GM18867 (cell line): ENCODE measurements at regions not wholly inside any gene's neighbourhood (a gene's known extent, or its start where the extent isn't known, plus 50 kb on each side); places are given as distances from the start of the nearest gene placed in this dataset.

Experiments used
- ATAC-seq: cut with Tn5 transposase; IDR thresholded peaks from one replicate; pipeline ENCODE4 v1.9.1; 2021; ENCODE audit warnings: mild to moderate bottlenecking, moderate library complexity; ENCODE audit not compliant: unreplicated experiment

GRCh38 chr5:129821477-129822131 is 73.7 kb downstream of the MINAR2 start:
- ATAC-seq, result no peak

GRCh38 chr5:129830288-129830687 is 74.0 kb upstream of the CHSY3 start:
- no peak for ATAC-seq

GRCh38 chr5:129836321-129836720 is 67.9 kb upstream of the CHSY3 start:
- no peak for ATAC-seq

GRCh38 chr5:129844764-129845163 is 59.5 kb upstream of the CHSY3 start:
- no peak for ATAC-seq

- peak; percentile 96 for ATAC-seq
These were observed 51.4 kb upstream of the CHSY3 start for GRCh38 chr5:129852747-129853352.

- no peak for ATAC-seq
These were observed 50.7 kb upstream of the CHSY3 start for GRCh38 chr5:129853588-129853987.
